ENCODE measurements at regions not wholly inside any gene's neighbourhood (a gene's known extent, or its start where the extent isn't known, plus 50 kb on each side); places are given as distances from the start of the nearest gene placed in this dataset.

GRCh38 chr4:181137351-181137750, 1105.9 kb upstream of the TENM3 start:
- no peaks in the 10 kb centered on the region for H3K27me3 ChIP-seq (ENCODE audit: insufficient read depth, low read length)
- H3K79me1 ChIP-seq (ENCODE audit: low read length), result no peaks in the 10 kb centered on the region
- no peak overlapping the region for H3K23ac ChIP-seq (ENCODE audit: low read length)
- no peak overlapping the region for H2BK120ac ChIP-seq (ENCODE audit: insufficient read depth, low read length, poor library complexity)
- H3K4me1 ChIP-seq (ENCODE audit: control insufficient read depth in 1 of 2, insufficient read depth in 2 of 2, low read length in 2 of 2), result no peaks in the 10 kb centered on the region
- no peak overlapping the region for H4K91ac ChIP-seq (ENCODE audit: low read depth, low read length)
- no peak overlapping the region for H3K9ac ChIP-seq (ENCODE audit: low read length)
- no peaks in the 10 kb centered on the region for H3K9me3 ChIP-seq (ENCODE audit: insufficient read depth, low read depth, low read length)
- WGBS (ENCODE audit: extremely low coverage, insufficient coverage, insufficient read length), result no CpG with 5 or more reads among the region's 3 CpGs
- H2AK5ac ChIP-seq (ENCODE audit: low read length), result no peak overlapping the region
- H2BK12ac ChIP-seq (ENCODE audit: low read length), result no peak overlapping the region
- no peak overlapping the region for H3K14ac ChIP-seq (ENCODE audit: low read length)
- no peaks in the 10 kb centered on the region for H3K79me2 ChIP-seq (ENCODE audit: control insufficient read depth, insufficient read depth, low read length, poor library complexity)
- H3K4me3 ChIP-seq (ENCODE audit: low read depth, low read length), result no peak overlapping the region
- no peak overlapping the region for H4K8ac ChIP-seq (ENCODE audit: low read depth, low read length)
- H3K36me3 ChIP-seq (ENCODE audit: control insufficient read depth in 1 of 2, insufficient read depth in 2 of 2, low read length in 2 of 2), result no peaks in the 10 kb centered on the region
- no peak overlapping the region for H3K4me2 ChIP-seq (ENCODE audit: low read length)
- H3K18ac ChIP-seq (ENCODE audit: low read length), result no peak overlapping the region
- DNase-seq, result no peak
- no peak overlapping the region for H2BK5ac ChIP-seq (ENCODE audit: low read depth, low read length, poor library complexity)
- no peak overlapping the region for H2AFZ ChIP-seq (ENCODE audit: insufficient read depth, low read length, poor library complexity)
- H4K12ac ChIP-seq (ENCODE audit: low read depth, low read length), result no peak overlapping the region
- H3K4ac ChIP-seq (ENCODE audit: low read depth, low read length), result no peak overlapping the region
- H3K27ac ChIP-seq (ENCODE audit: low read depth, low read length), result no peak overlapping the region

GRCh38 chr4:181138116-181138515, 1105.1 kb upstream of the TENM3 start:
- H3K27me3 ChIP-seq (ENCODE audit: insufficient read depth, low read length), result no peaks in the 10 kb centered on the region
- no peak overlapping the region for H4K12ac ChIP-seq (ENCODE audit: low read depth, low read length)
- no peak overlapping the region for H2BK5ac ChIP-seq (ENCODE audit: low read depth, low read length, poor library complexity)
- no peaks in the 10 kb centered on the region for H3K79me1 ChIP-seq (ENCODE audit: low read length)
- H3K27ac ChIP-seq (ENCODE audit: low read depth, low read length), result no peak overlapping the region
- H3K9me3 ChIP-seq (ENCODE audit: insufficient read depth, low read depth, low read length), result no peaks in the 10 kb centered on the region
- no peak overlapping the region for H3K14ac ChIP-seq (ENCODE audit: low read length)
- no peaks in the 10 kb centered on the region for H3K36me3 ChIP-seq (ENCODE audit: control insufficient read depth in 1 of 2, insufficient read depth in 2 of 2, low read length in 2 of 2)
- H2BK120ac ChIP-seq (ENCODE audit: insufficient read depth, low read length, poor library complexity), result no peak overlapping the region
- no peak overlapping the region for H3K9ac ChIP-seq (ENCODE audit: low read length)
- no peak overlapping the region for H3K23ac ChIP-seq (ENCODE audit: low read length)
- H3K4ac ChIP-seq (ENCODE audit: low read depth, low read length), result no peak overlapping the region
- H2BK12ac ChIP-seq (ENCODE audit: low read length), result no peak overlapping the region
- no peak overlapping the region for H4K91ac ChIP-seq (ENCODE audit: low read depth, low read length)
- H3K4me2 ChIP-seq (ENCODE audit: low read length), result no peak overlapping the region
- no peak overlapping the region for H2AK5ac ChIP-seq (ENCODE audit: low read length)
- no peaks in the 10 kb centered on the region for H3K4me1 ChIP-seq (ENCODE audit: control insufficient read depth in 1 of 2, insufficient read depth in 2 of 2, low read length in 2 of 2)
- no CpG with 5 or more reads among the region's 8 CpGs for WGBS (ENCODE audit: extremely low coverage, insufficient coverage, insufficient read length)
- no peak overlapping the region for H3K4me3 ChIP-seq (ENCODE audit: low read depth, low read length)
- no peak overlapping the region for H2AFZ ChIP-seq (ENCODE audit: insufficient read depth, low read length, poor library complexity)
- no peaks in the 10 kb centered on the region for H3K79me2 ChIP-seq (ENCODE audit: control insufficient read depth, insufficient read depth, low read length, poor library complexity)
- no peak overlapping the region for H3K18ac ChIP-seq (ENCODE audit: low read length)
- DNase-seq, result no peak
- no peak overlapping the region for H4K8ac ChIP-seq (ENCODE audit: low read depth, low read length)

- no peak overlapping the region for H3K14ac ChIP-seq (ENCODE audit: low read length)
- WGBS (ENCODE audit: extremely low coverage, insufficient coverage, insufficient read length), result no CpG with 5 or more reads among the region's 6 CpGs
- no peak overlapping the region for H2AFZ ChIP-seq (ENCODE audit: insufficient read depth, low read length, poor library complexity)
- no peak overlapping the region for H3K27ac ChIP-seq (ENCODE audit: low read depth, low read length)
- H3K79me2 ChIP-seq (ENCODE audit: control insufficient read depth, insufficient read depth, low read length, poor library complexity), result no peaks in the 10 kb centered on the region
- no peak overlapping the region for H2BK12ac ChIP-seq (ENCODE audit: low read length)
- no peak for DNase-seq
- H3K9ac ChIP-seq (ENCODE audit: low read length), result no peak overlapping the region
- H2BK120ac ChIP-seq (ENCODE audit: insufficient read depth, low read length, poor library complexity), result no peak overlapping the region
- no peak overlapping the region for H3K18ac ChIP-seq (ENCODE audit: low read length)
- H4K8ac ChIP-seq (ENCODE audit: low read depth, low read length), result no peak overlapping the region
- no peaks in the 10 kb centered on the region for H3K4me1 ChIP-seq (ENCODE audit: control insufficient read depth in 1 of 2, insufficient read depth in 2 of 2, low read length in 2 of 2)
- H4K12ac ChIP-seq (ENCODE audit: low read depth, low read length), result no peak overlapping the region
- no peak overlapping the region for H2AK5ac ChIP-seq (ENCODE audit: low read length)
- H3K27me3 ChIP-seq (ENCODE audit: insufficient read depth, low read length), result no peaks in the 10 kb centered on the region
- H3K4me3 ChIP-seq (ENCODE audit: low read depth, low read length), result no peak overlapping the region
- no peak overlapping the region for H4K91ac ChIP-seq (ENCODE audit: low read depth, low read length)
- H3K23ac ChIP-seq (ENCODE audit: low read length), result no peak overlapping the region
- H3K79me1 ChIP-seq (ENCODE audit: low read length), result no peaks in the 10 kb centered on the region
- H3K4ac ChIP-seq (ENCODE audit: low read depth, low read length), result no peak overlapping the region
- no peaks in the 10 kb centered on the region for H3K36me3 ChIP-seq (ENCODE audit: control insufficient read depth in 1 of 2, insufficient read depth in 2 of 2, low read length in 2 of 2)
- no peaks in the 10 kb centered on the region for H3K9me3 ChIP-seq (ENCODE audit: insufficient read depth, low read depth, low read length)
- no peak overlapping the region for H3K4me2 ChIP-seq (ENCODE audit: low read length)
- H2BK5ac ChIP-seq (ENCODE audit: low read depth, low read length, poor library complexity), result no peak overlapping the region
Observed at GRCh38 chr4:181140037-181140603, 1103.1 kb upstream of the TENM3 start.

- H4K8ac ChIP-seq (ENCODE audit: low read depth, low read length), result no peak overlapping the region
- no peaks in the 10 kb centered on the region for H3K27me3 ChIP-seq (ENCODE audit: insufficient read depth, low read length)
- H3K23ac ChIP-seq (ENCODE audit: low read length), result no peak overlapping the region
- H3K79me1 ChIP-seq (ENCODE audit: low read length), result no peaks in the 10 kb centered on the region
- WGBS (ENCODE audit: extremely low coverage, insufficient coverage, insufficient read length), result no CpG with 5 or more reads among the region's 7 CpGs
- H4K91ac ChIP-seq (ENCODE audit: low read depth, low read length), result no peak overlapping the region
- H4K12ac ChIP-seq (ENCODE audit: low read depth, low read length), result no peak overlapping the region
- no peak overlapping the region for H2BK5ac ChIP-seq (ENCODE audit: low read depth, low read length, poor library complexity)
- no peaks in the 10 kb centered on the region for H3K9me3 ChIP-seq (ENCODE audit: insufficient read depth, low read depth, low read length)
- no peak overlapping the region for H3K18ac ChIP-seq (ENCODE audit: low read length)
- no peak overlapping the region for H3K4me3 ChIP-seq (ENCODE audit: low read depth, low read length)
- no peaks in the 10 kb centered on the region for H3K36me3 ChIP-seq (ENCODE audit: control insufficient read depth in 1 of 2, insufficient read depth in 2 of 2, low read length in 2 of 2)
- DNase-seq, result peak; percentile 77 to 94
- H3K4me2 ChIP-seq (ENCODE audit: low read length), result no peak overlapping the region
- no peak overlapping the region for H2AK5ac ChIP-seq (ENCODE audit: low read length)
- H3K27ac ChIP-seq (ENCODE audit: low read depth, low read length), result no peak overlapping the region
- no peaks in the 10 kb centered on the region for H3K4me1 ChIP-seq (ENCODE audit: control insufficient read depth in 1 of 2, insufficient read depth in 2 of 2, low read length in 2 of 2)
- H2AFZ ChIP-seq (ENCODE audit: insufficient read depth, low read length, poor library complexity), result no peak overlapping the region
- no peak overlapping the region for H3K9ac ChIP-seq (ENCODE audit: low read length)
- H3K14ac ChIP-seq (ENCODE audit: low read length), result no peak overlapping the region
- H3K4ac ChIP-seq (ENCODE audit: low read depth, low read length), result no peak overlapping the region
- no peak overlapping the region for H2BK120ac ChIP-seq (ENCODE audit: insufficient read depth, low read length, poor library complexity)
- H2BK12ac ChIP-seq (ENCODE audit: low read length), result no peak overlapping the region
- H3K79me2 ChIP-seq (ENCODE audit: control insufficient read depth, insufficient read depth, low read length, poor library complexity), result no peaks in the 10 kb centered on the region
Observed at GRCh38 chr4:181143250-181143854, 1099.8 kb upstream of the TENM3 start.
